Osteoblast (primary cell): ENCODE measurements at regions not wholly inside any gene's neighbourhood (a gene's known extent, or its start where the extent isn't known, plus 50 kb on each side); places are given as distances from the start of the nearest gene placed in this dataset.

ENCODE experiments used
- DNase-seq: peaks from one replicate; pipeline ENCODE4 v3.0.0; 2011; ENCODE audit warnings: low spot score, mixed read lengths; ENCODE audit not compliant: insufficient read length; ENCODE audit errors: missing footprints
- H2AFZ ChIP-seq: 2 replicates; pipeline ENCODE4 v1.6.0; 2011; ENCODE audit warnings: mild to moderate bottlenecking, low read length
- H3K27ac ChIP-seq: 2 replicates; pipeline ENCODE4 v1.5.1; 2011; ENCODE audit warnings: mild to moderate bottlenecking, low read depth, low read length, moderate library complexity
- H3K27me3 ChIP-seq: 2 replicates; pipeline ENCODE4 v1.6.0; 2012; ENCODE audit warnings: mild to moderate bottlenecking, control low read depth, inconsistent platforms, low read length, moderate library complexity; ENCODE audit not compliant: insufficient read depth
- H3K36me3 ChIP-seq: 2 replicates; pipeline ENCODE4 v1.5.1; 2011; ENCODE audit warnings: mild to moderate bottlenecking, low read length, control low read depth, moderate library complexity; ENCODE audit not compliant: insufficient read depth
- H3K4me1 ChIP-seq: 2 replicates; pipeline ENCODE4 v1.5.1; 2011; ENCODE audit warnings: mild to moderate bottlenecking, low read length, control low read depth, moderate library complexity; ENCODE audit not compliant: insufficient read depth
- H3K4me2 ChIP-seq: 2 replicates; pipeline ENCODE4 v1.6.0; 2011; ENCODE audit warnings: mild to moderate bottlenecking, low read length; ENCODE audit not compliant: insufficient read depth
- H3K4me3 ChIP-seq: fragments of 200-600 bp; sonication (generic); 3 replicates; pipeline ENCODE4 v1.5.1; 2012; ENCODE audit warnings: mild to moderate bottlenecking, low read length, inconsistent platforms; ENCODE audit not compliant: insufficient read depth
- H3K79me2 ChIP-seq: 2 replicates; pipeline ENCODE4 v1.6.0; 2012; ENCODE audit warnings: mild to moderate bottlenecking, low read length, control low read depth, inconsistent platforms; ENCODE audit not compliant: insufficient read depth
- H3K9me3 ChIP-seq: 2 replicates; pipeline ENCODE4 v1.5.1; 2011; ENCODE audit warnings: low read depth, low read length, control low read depth
- H4K20me1 ChIP-seq: 2 replicates; pipeline ENCODE4 v1.6.0; 2012; ENCODE audit warnings: mild to moderate bottlenecking, low read length, control low read depth; ENCODE audit not compliant: insufficient read depth
- CTCF ChIP-seq: IDR thresholded peaks from 2 replicates; pipeline ENCODE4 v1.5.1; 2011; ENCODE audit warnings: mild to moderate bottlenecking, low read depth, low read length, moderate library complexity; ENCODE audit errors: extremely low read depth

- H3K27me3 ChIP-seq: no peaks in the 10 kb centered on the region
- no peak overlapping the region for H2AFZ ChIP-seq
- no peak overlapping the region for H3K27ac ChIP-seq
- no peaks in the 10 kb centered on the region for H4K20me1 ChIP-seq
- H3K4me2 ChIP-seq: no peak overlapping the region
- no peak for TF ChIP-seq CTCF
- no peaks in the 10 kb centered on the region for H3K79me2 ChIP-seq
- no peaks in the 10 kb centered on the region for H3K9me3 ChIP-seq
- DNase-seq: no peak
- H3K36me3 ChIP-seq: no peaks in the 10 kb centered on the region
- peaks cover 7% of the 10 kb centered on the region for H3K4me1 ChIP-seq
- no peak overlapping the region for H3K4me3 ChIP-seq
Measured at GRCh38 chr5:142491679-142492078, 166.9 kb upstream of the SPRY4 start.

GRCh38 chr5:142491270-142491669 is 166.4 kb upstream of the SPRY4 start:
- Histone ChIP-seq H3K4me1 (peaks cover 7% of the 10 kb centered on the region), H3K4me3 (no peak overlapping the region), H3K27ac (no peak overlapping the region), H3K9me3 (no peaks in the 10 kb centered on the region), H2AFZ (peak overlapping the region; percentile 8), H4K20me1 (no peaks in the 10 kb centered on the region), H3K36me3 (no peaks in the 10 kb centered on the region), H3K79me2 (no peaks in the 10 kb centered on the region), H3K27me3 (no peaks in the 10 kb centered on the region), H3K4me2 (no peak overlapping the region)
- TF ChIP-seq CTCF: no peak
- no peak for DNase-seq

GRCh38 chr5:142486581-142486980 is 161.8 kb upstream of the SPRY4 start:
- Histone ChIP-seq H2AFZ (no peak overlapping the region), H4K20me1 (no peaks in the 10 kb centered on the region), H3K27ac (no peak overlapping the region), H3K9me3 (no peaks in the 10 kb centered on the region), H3K36me3 (no peaks in the 10 kb centered on the region), H3K79me2 (no peaks in the 10 kb centered on the region), H3K4me3 (no peak overlapping the region), H3K4me2 (no peak overlapping the region), H3K27me3 (no peaks in the 10 kb centered on the region), H3K4me1 (no peaks in the 10 kb centered on the region)
- no peak for DNase-seq
- TF ChIP-seq CTCF: no peak

- H3K4me2 ChIP-seq: no peak overlapping the region
- H3K79me2 ChIP-seq: no peaks in the 10 kb centered on the region
Measured at GRCh38 chr5:142486020-142486419, 161.2 kb upstream of the SPRY4 start.

More at GRCh38 chr5:142486020-142486419, 161.2 kb upstream of the SPRY4 start:
- no peak overlapping the region for H3K4me3 ChIP-seq
- no peaks in the 10 kb centered on the region for H3K27me3 ChIP-seq
- H4K20me1 ChIP-seq: no peaks in the 10 kb centered on the region
- H3K9me3 ChIP-seq: no peaks in the 10 kb centered on the region
- H3K36me3 ChIP-seq: no peaks in the 10 kb centered on the region
- DNase-seq: no peak
- TF ChIP-seq CTCF: no peak
- no peaks in the 10 kb centered on the region for H3K4me1 ChIP-seq
- H3K27ac ChIP-seq: no peak overlapping the region
- H2AFZ ChIP-seq: no peak overlapping the region
